ENCODE measurements at regions not wholly inside any gene's neighbourhood (a gene's known extent, or its start where the extent isn't known, plus 50 kb on each side); places are given as distances from the start of the nearest gene placed in this dataset.

DNA sequence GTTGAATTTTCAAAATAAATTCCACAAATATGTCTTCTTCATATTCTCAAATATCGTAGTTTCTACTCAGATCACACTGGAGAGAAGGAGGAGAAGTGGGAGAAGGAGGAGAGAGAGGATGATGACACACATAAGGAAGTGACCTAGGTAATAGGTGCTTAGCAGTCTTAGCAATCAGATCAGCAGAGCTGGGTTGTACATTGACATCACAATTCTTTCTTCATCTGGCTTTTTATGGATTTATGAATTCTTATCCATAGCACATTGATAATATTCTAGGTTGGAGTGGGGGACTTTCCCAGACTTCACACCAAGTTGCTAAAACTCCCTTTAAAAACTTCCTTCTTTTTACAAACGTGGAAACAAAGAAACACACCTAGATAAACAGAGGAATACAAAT, 86.9 kb downstream of the FGF9 start:
- TF ChIP-seq CTCF (IDR thresholded peaks at IDR 0.05; ENCODE audit: partially characterized antibody, unreplicated experiment): no peak
- Mint-ChIP-seq H3K27ac (ENCODE audit: unreplicated experiment) (no peak overlapping the region), H3K27me3 (ENCODE audit: unreplicated experiment) (peaks cover 3% of the 10 kb centered on the region), H3K9me3 (ENCODE audit: unreplicated experiment) (no peaks in the 10 kb centered on the region), H3K4me1 (ENCODE audit: low read depth, unreplicated experiment) (peaks cover 2% of the 10 kb centered on the region), H3K4me3 (ENCODE audit: unreplicated experiment) (no peak overlapping the region), H3K36me3 (ENCODE audit: unreplicated experiment) (peaks cover 4% of the 10 kb centered on the region)
- no peak for DNase-seq

- Mint-ChIP-seq H3K9me3 (ENCODE audit: unreplicated experiment) (no peaks in the 10 kb centered on the region), H3K27ac (ENCODE audit: unreplicated experiment) (no peak overlapping the region), H3K4me3 (ENCODE audit: unreplicated experiment) (no peak overlapping the region), H3K4me1 (ENCODE audit: low read depth, unreplicated experiment) (peaks cover 5% of the 10 kb centered on the region), H3K27me3 (ENCODE audit: unreplicated experiment) (peaks cover 4% of the 10 kb centered on the region), H3K36me3 (ENCODE audit: unreplicated experiment) (peaks cover 4% of the 10 kb centered on the region)
- no peak for TF ChIP-seq CTCF (IDR thresholded peaks at IDR 0.05; ENCODE audit: partially characterized antibody, unreplicated experiment)
- no peak for DNase-seq
Measured at GRCh38 chr13:21758441-21758840, 87.6 kb downstream of the FGF9 start.

GRCh38 chr13:21759463-21759862, 88.6 kb downstream of the FGF9 start:
- peaks cover 4% of the 10 kb centered on the region for H3K27me3 Mint-ChIP-seq (ENCODE audit: unreplicated experiment)
- no peaks in the 10 kb centered on the region for H3K9me3 Mint-ChIP-seq (ENCODE audit: unreplicated experiment)
- H3K4me1 Mint-ChIP-seq (ENCODE audit: low read depth, unreplicated experiment): peaks cover 5% of the 10 kb centered on the region
- H3K4me3 Mint-ChIP-seq (ENCODE audit: unreplicated experiment): no peak overlapping the region
- no peak for DNase-seq
- no peak overlapping the region for H3K27ac Mint-ChIP-seq (ENCODE audit: unreplicated experiment)
- no peak for TF ChIP-seq CTCF (IDR thresholded peaks at IDR 0.05; ENCODE audit: partially characterized antibody, unreplicated experiment)
- peaks cover 4% of the 10 kb centered on the region for H3K36me3 Mint-ChIP-seq (ENCODE audit: unreplicated experiment)

DNA sequence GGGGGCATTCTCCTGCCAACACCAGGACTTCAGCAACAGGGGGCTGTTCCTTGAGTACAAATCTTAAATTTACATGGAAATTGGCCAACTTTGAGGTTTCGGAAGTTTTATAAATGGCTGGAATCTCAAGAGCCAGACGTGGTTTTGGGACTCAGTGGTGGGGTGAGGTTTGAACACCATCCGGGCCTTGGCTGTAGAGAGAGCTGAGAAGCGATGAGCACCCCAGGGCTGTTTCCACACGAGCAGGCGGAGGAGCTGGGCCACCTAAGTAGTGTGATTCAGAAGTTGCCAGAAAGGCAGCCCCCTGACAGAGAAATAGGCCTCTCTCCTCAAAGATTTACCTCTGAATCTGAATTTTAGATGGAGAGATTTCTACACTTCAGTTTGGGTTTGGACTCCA, 89.0 kb downstream of the FGF9 start:
- H3K4me1 Mint-ChIP-seq (ENCODE audit: low read depth, unreplicated experiment): peaks cover 5% of the 10 kb centered on the region
- peaks cover 4% of the 10 kb centered on the region for H3K27me3 Mint-ChIP-seq (ENCODE audit: unreplicated experiment)

DNA sequence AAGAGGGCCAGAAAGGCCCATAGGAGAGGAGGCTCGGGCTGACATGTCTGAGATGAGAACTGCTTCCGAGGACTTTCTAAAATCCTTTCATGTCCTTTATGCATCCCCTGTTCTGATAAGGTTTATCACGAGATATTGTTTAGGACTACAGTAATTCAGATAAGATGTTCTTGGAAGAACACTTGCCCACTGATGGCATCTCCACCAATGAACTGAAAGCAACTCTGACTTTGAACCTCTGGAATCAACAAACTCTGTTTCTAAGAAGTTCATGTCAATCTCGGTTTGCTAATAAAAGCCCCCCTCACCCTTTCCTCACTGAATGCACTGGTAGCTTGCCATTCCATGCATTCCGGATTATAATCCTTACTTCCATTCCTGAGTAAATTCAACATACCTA, 90.9 kb downstream of the FGF9 start:
- peaks cover 3% of the 10 kb centered on the region for H3K27me3 Mint-ChIP-seq (ENCODE audit: unreplicated experiment)

More for the DNA sequence above, 89.0 kb downstream of the FGF9 start:
- H3K27ac Mint-ChIP-seq (ENCODE audit: unreplicated experiment): no peak overlapping the region
- no peaks in the 10 kb centered on the region for H3K9me3 Mint-ChIP-seq (ENCODE audit: unreplicated experiment)
- TF ChIP-seq CTCF (IDR thresholded peaks at IDR 0.05; ENCODE audit: partially characterized antibody, unreplicated experiment): no peak
- peaks cover 4% of the 10 kb centered on the region for H3K36me3 Mint-ChIP-seq (ENCODE audit: unreplicated experiment)
- H3K4me3 Mint-ChIP-seq (ENCODE audit: unreplicated experiment): no peak overlapping the region
- DNase-seq: no peak

More for the DNA sequence above, 90.9 kb downstream of the FGF9 start:
- peaks cover 4% of the 10 kb centered on the region for H3K36me3 Mint-ChIP-seq (ENCODE audit: unreplicated experiment)
- H3K27ac Mint-ChIP-seq (ENCODE audit: unreplicated experiment): no peak overlapping the region
- no peak for TF ChIP-seq CTCF (IDR thresholded peaks at IDR 0.05; ENCODE audit: partially characterized antibody, unreplicated experiment)
- no peaks in the 10 kb centered on the region for H3K9me3 Mint-ChIP-seq (ENCODE audit: unreplicated experiment)
- DNase-seq: no peak
- H3K4me3 Mint-ChIP-seq (ENCODE audit: unreplicated experiment): no peak overlapping the region
- H3K4me1 Mint-ChIP-seq (ENCODE audit: low read depth, unreplicated experiment): peaks cover 5% of the 10 kb centered on the region

Data from glutamatergic neuron (in vitro differentiated cells).